ENCODE measurements at regions not wholly inside any gene's neighbourhood (a gene's known extent, or its start where the extent isn't known, plus 50 kb on each side); places are given as distances from the start of the nearest gene placed in this dataset.

DNA sequence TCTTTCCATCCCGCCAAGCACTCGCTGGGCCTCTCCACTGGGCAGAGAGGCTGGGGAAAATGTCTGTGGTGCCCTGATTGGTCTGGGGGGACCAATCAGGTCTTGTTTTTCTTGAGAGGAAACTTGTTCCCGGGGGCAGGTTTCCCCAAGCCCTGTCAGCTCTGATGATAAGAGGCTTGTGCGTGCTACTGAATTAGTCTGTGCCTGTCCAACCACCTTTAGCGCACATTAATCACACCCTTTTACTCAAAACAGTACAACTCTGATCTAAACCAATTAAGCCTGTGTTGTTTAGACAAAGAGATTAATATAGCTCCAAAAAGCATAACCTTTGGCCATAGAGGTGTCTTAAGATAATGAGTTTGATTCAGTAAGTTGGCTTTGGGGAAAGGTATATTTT lies 580.4 kb downstream of the VRK1 start:
- TF ChIP-seq, protein P1, sequence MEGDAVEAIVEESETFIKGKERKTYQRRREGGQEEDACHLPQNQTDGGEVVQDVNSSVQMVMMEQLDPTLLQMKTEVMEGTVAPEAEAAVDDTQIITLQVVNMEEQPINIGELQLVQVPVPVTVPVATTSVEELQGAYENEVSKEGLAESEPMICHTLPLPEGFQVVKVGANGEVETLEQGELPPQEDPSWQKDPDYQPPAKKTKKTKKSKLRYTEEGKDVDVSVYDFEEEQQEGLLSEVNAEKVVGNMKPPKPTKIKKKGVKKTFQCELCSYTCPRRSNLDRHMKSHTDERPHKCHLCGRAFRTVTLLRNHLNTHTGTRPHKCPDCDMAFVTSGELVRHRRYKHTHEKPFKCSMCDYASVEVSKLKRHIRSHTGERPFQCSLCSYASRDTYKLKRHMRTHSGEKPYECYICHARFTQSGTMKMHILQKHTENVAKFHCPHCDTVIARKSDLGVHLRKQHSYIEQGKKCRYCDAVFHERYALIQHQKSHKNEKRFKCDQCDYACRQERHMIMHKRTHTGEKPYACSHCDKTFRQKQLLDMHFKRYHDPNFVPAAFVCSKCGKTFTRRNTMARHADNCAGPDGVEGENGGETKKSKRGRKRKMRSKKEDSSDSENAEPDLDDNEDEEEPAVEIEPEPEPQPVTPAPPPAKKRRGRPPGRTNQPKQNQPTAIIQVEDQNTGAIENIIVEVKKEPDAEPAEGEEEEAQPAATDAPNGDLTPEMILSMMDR (IDR thresholded peaks at IDR 0.05): no peak
- no peak for TF ChIP-seq EP300 (IDR thresholded peaks at IDR 0.05)

Data from suprapubic skin (tissue), 3 donors.